Fibroblast of villous mesenchyme (primary cell): ENCODE measurements at regions not wholly inside any gene's neighbourhood (a gene's known extent, or its start where the extent isn't known, plus 50 kb on each side); places are given as distances from the start of the nearest gene placed in this dataset.

Experiments
- DNase-seq: peaks from one replicate; pipeline ENCODE4 v3.0.0-alpha.2; 2010; ENCODE audit warnings: low read depth
- H3K4me3 ChIP-seq: 2 replicates; pipeline ENCODE4 v1.5.1; 2011; ENCODE audit warnings: low read depth, mild to moderate bottlenecking, low read length
- CTCF ChIP-seq: IDR thresholded peaks from 2 replicates; pipeline ENCODE4 v1.5.1; 2012; ENCODE audit warnings: low read depth, mild to moderate bottlenecking, low read length; ENCODE audit not compliant: insufficient read depth

GRCh38 chr15:58247855-58248842, 110.0 kb downstream of the AQP9 start:
- H3K4me3 ChIP-seq: no peak overlapping the region
- no peak for TF ChIP-seq CTCF
- DNase-seq: no peak

GRCh38 chr15:58249646-58250312, 111.6 kb downstream of the AQP9 start:
- TF ChIP-seq CTCF: no peak
- DNase-seq: no peak
- H3K4me3 ChIP-seq: no peak overlapping the region

GRCh38 chr15:58252586-58253323, 114.6 kb downstream of the AQP9 start:
- H3K4me3 ChIP-seq: no peak overlapping the region
- DNase-seq: no peak
- TF ChIP-seq CTCF: no peak

GRCh38 chr15:58257776-58258325, 119.7 kb downstream of the AQP9 start:
- TF ChIP-seq CTCF: no peak
- no peak for DNase-seq
- H3K4me3 ChIP-seq: no peak overlapping the region

- DNase-seq: peak; percentile 12
- no peak for TF ChIP-seq CTCF
Measured at GRCh38 chr15:58258501-58259292, 120.5 kb downstream of the AQP9 start.

GRCh38 chr15:58260205-58260724, 122.1 kb downstream of the AQP9 start:
- no peak for TF ChIP-seq CTCF
- peak; percentile 41 for DNase-seq
- no peak overlapping the region for H3K4me3 ChIP-seq

More at GRCh38 chr15:58258501-58259292, 120.5 kb downstream of the AQP9 start:
- H3K4me3 ChIP-seq: no peak overlapping the region
